MM.1S (cell line): ENCODE measurements at regions not wholly inside any gene's neighbourhood (a gene's known extent, or its start where the extent isn't known, plus 50 kb on each side); places are given as distances from the start of the nearest gene placed in this dataset.

Experiments used
- DNase-seq: peaks from one replicate; pipeline ENCODE4 v3.0.0-alpha.2; 2015
- H2AFZ ChIP-seq: fragments of 300-600 bp; sonication (generic); 2 replicates; pipeline ENCODE4 v1.6.0; 2016; ENCODE audit warnings: antibody characterized with exemption, low read length
- H3F3A ChIP-seq: fragments of 300-600 bp; sonication (generic); 2 replicates; pipeline ENCODE4 v1.6.1; 2016; ENCODE audit warnings: mild to moderate bottlenecking, antibody characterized with exemption, low read length, moderate library complexity, mixed read lengths; ENCODE audit not compliant: insufficient read depth
- H3K27ac ChIP-seq: fragments of 300-600 bp; sonication (generic); 2 replicates; pipeline ENCODE4 v1.5.1; 2016; ENCODE audit warnings: mild to moderate bottlenecking, low read length
- H3K27me3 ChIP-seq: fragments of 300-600 bp; sonication (generic); replicated peaks from 2 replicates; pipeline ENCODE4 v1.6.0; 2016; ENCODE audit warnings: low read length; ENCODE audit not compliant: insufficient read depth
- H3K36me3 ChIP-seq: fragments of 300-600 bp; sonication (generic); replicated peaks from 2 replicates; pipeline ENCODE4 v1.6.1; 2016; ENCODE audit warnings: mild to moderate bottlenecking, low read length, mixed read lengths; ENCODE audit not compliant: insufficient read depth
- H3K4me1 ChIP-seq: fragments of 300-600 bp; sonication (generic); 2 replicates; pipeline ENCODE4 v1.6.1; 2016; ENCODE audit warnings: low read length, mixed read lengths
- H3K4me2 ChIP-seq: fragments of 300-600 bp; sonication (generic); 2 replicates; pipeline ENCODE4 v1.6.0; 2016; ENCODE audit warnings: low read depth, low read length
- H3K4me3 ChIP-seq: fragments of 300-600 bp; sonication (generic); 2 replicates; pipeline ENCODE4 v1.5.1; 2016; ENCODE audit warnings: low read length, mixed read lengths
- H3K79me2 ChIP-seq: fragments of 300-600 bp; sonication (generic); 2 replicates; pipeline ENCODE4 v1.6.1; 2016; ENCODE audit warnings: mixed run types, low read length, mixed read lengths
- H3K9ac ChIP-seq: fragments of 300-600 bp; sonication (generic); 2 replicates; pipeline ENCODE4 v1.6.1; 2016; ENCODE audit warnings: low read length, mixed read lengths
- H3K9me2 ChIP-seq: fragments of 300-600 bp; sonication (generic); replicated peaks from 2 replicates; pipeline ENCODE4 v1.6.1; 2016; ENCODE audit warnings: mild to moderate bottlenecking, low read length, mixed read lengths; ENCODE audit not compliant: insufficient read depth
- H3K9me3 ChIP-seq: fragments of 300-600 bp; sonication (generic); replicated peaks from 2 replicates; pipeline ENCODE4 v1.6.1; 2016; ENCODE audit warnings: mild to moderate bottlenecking, low read length, mixed read lengths; ENCODE audit not compliant: insufficient read depth
- H4K20me1 ChIP-seq: fragments of 300-600 bp; sonication (generic); 2 replicates; pipeline ENCODE4 v1.6.1; 2016; ENCODE audit warnings: mild to moderate bottlenecking, low read length, moderate library complexity, mixed read lengths; ENCODE audit not compliant: insufficient read depth
- CTCF ChIP-seq: fragments of 300-600 bp; sonication (generic); IDR thresholded peaks from 2 replicates; pipeline ENCODE4 v1.5.1; 2016; ENCODE audit warnings: antibody characterized with exemption, low read length, mixed read lengths
- EZH2 ChIP-seq: fragments of 300-600 bp; sonication (generic); optimal IDR thresholded peaks from 2 replicates; pipeline ENCODE3; 2017; ENCODE audit warnings: low read depth, mild to moderate bottlenecking, antibody characterized with exemption, low read length, mixed read lengths
- EZH2phosphoT487 ChIP-seq: fragments of 300-600 bp; sonication (generic); IDR thresholded peaks from 2 replicates; pipeline ENCODE4 v1.6.1; 2018; ENCODE audit warnings: antibody characterized with exemption, low read length

- H3K27ac ChIP-seq: no peak overlapping the region
- no peak overlapping the region for H2AFZ ChIP-seq
- DNase-seq: no peak
- H3K36me3 ChIP-seq: no peaks in the 10 kb centered on the region
- H3K27me3 ChIP-seq: no peaks in the 10 kb centered on the region
- H3K9ac ChIP-seq: no peak overlapping the region
- H3K9me2 ChIP-seq: no peaks in the 10 kb centered on the region
- no peak overlapping the region for H3K4me2 ChIP-seq
- no peaks in the 10 kb centered on the region for H4K20me1 ChIP-seq
- H3K4me3 ChIP-seq: no peak overlapping the region
- no peaks in the 10 kb centered on the region for H3F3A ChIP-seq
- no peak for TF ChIP-seq EZH2phosphoT487
- no peaks in the 10 kb centered on the region for H3K9me3 ChIP-seq
- H3K4me1 ChIP-seq: no peaks in the 10 kb centered on the region
- no peaks in the 10 kb centered on the region for H3K79me2 ChIP-seq
Observed at GRCh38 chr3:64901522-64901885, 213.7 kb upstream of the ADAMTS9 start.

GRCh38 chr3:64900617-64901521 lies 213.1 kb upstream of the ADAMTS9 start:
- Histone ChIP-seq H3K9me2 (no peaks in the 10 kb centered on the region), H4K20me1 (no peaks in the 10 kb centered on the region), H3K4me3 (no peak overlapping the region), H2AFZ (no peak overlapping the region), H3K4me2 (no peak overlapping the region), H3K79me2 (no peaks in the 10 kb centered on the region), H3K27ac (no peak overlapping the region), H3F3A (no peaks in the 10 kb centered on the region), H3K9ac (no peak overlapping the region), H3K36me3 (no peaks in the 10 kb centered on the region), H3K9me3 (no peaks in the 10 kb centered on the region), H3K4me1 (no peaks in the 10 kb centered on the region), H3K27me3 (no peaks in the 10 kb centered on the region)
- no peak for DNase-seq
- TF ChIP-seq EZH2: no peak
- no peak for TF ChIP-seq EZH2phosphoT487
- no peak for TF ChIP-seq CTCF

- no peaks in the 10 kb centered on the region for H3K9me3 ChIP-seq
- H3K27me3 ChIP-seq: no peaks in the 10 kb centered on the region
- no peaks in the 10 kb centered on the region for H3K36me3 ChIP-seq
- no peaks in the 10 kb centered on the region for H4K20me1 ChIP-seq
- no peak overlapping the region for H2AFZ ChIP-seq
- no peak for DNase-seq
- H3K27ac ChIP-seq: no peak overlapping the region
- H3K4me1 ChIP-seq: no peaks in the 10 kb centered on the region
- H3K79me2 ChIP-seq: no peaks in the 10 kb centered on the region
- H3K4me2 ChIP-seq: no peak overlapping the region
- H3K9ac ChIP-seq: no peak overlapping the region
- no peak overlapping the region for H3K4me3 ChIP-seq
- no peaks in the 10 kb centered on the region for H3K9me2 ChIP-seq
- H3F3A ChIP-seq: no peaks in the 10 kb centered on the region
- TF ChIP-seq EZH2 (no peak), EZH2phosphoT487 (no peak), CTCF (no peak)
Observed at GRCh38 chr3:64900156-64900555, 212.4 kb upstream of the ADAMTS9 start.

- no peaks in the 10 kb centered on the region for H3K36me3 ChIP-seq
- no peaks in the 10 kb centered on the region for H3K9me3 ChIP-seq
- no peaks in the 10 kb centered on the region for H3K27me3 ChIP-seq
- no peak overlapping the region for H3K9ac ChIP-seq
- no peaks in the 10 kb centered on the region for H3K4me1 ChIP-seq
- H3K4me2 ChIP-seq: no peak overlapping the region
- H2AFZ ChIP-seq: no peak overlapping the region
- no peak for DNase-seq
- no peak overlapping the region for H3K27ac ChIP-seq
- no peaks in the 10 kb centered on the region for H3F3A ChIP-seq
- no peaks in the 10 kb centered on the region for H3K9me2 ChIP-seq
- no peak overlapping the region for H3K4me3 ChIP-seq
- H4K20me1 ChIP-seq: no peaks in the 10 kb centered on the region
- TF ChIP-seq CTCF (no peak), EZH2phosphoT487 (no peak), EZH2 (no peak)
- no peaks in the 10 kb centered on the region for H3K79me2 ChIP-seq
Observed at GRCh38 chr3:64898941-64899340, 211.1 kb upstream of the ADAMTS9 start.
